PC-9 (cell line): ENCODE measurements at regions not wholly inside any gene's neighbourhood (a gene's known extent, or its start where the extent isn't known, plus 50 kb on each side); places are given as distances from the start of the nearest gene placed in this dataset.

Experiments used
- CTCF ChIP-seq: fragments of 200-600 bp; sonication (generic); conservative IDR thresholded peaks from 2 replicates; pipeline ENCODE4 v1.6.1; 2017; ENCODE audit warnings: mixed run types, antibody characterized with exemption, mild to moderate bottlenecking, moderate library complexity
- EZH2 ChIP-seq: fragments of 200-600 bp; sonication (generic); IDR thresholded peaks from 2 replicates; pipeline ENCODE4 v1.8.0; 2017; ENCODE audit warnings: antibody characterized with exemption, low read depth

- TF ChIP-seq EZH2 (no peak), CTCF (no peak)
These were observed 95.5 kb upstream of the SETMAR start for GRCh38 chr3:4207672-4208071.
